Upper lobe of left lung (tissue), 6 donors: ENCODE measurements at regions not wholly inside any gene's neighbourhood (a gene's known extent, or its start where the extent isn't known, plus 50 kb on each side); places are given as distances from the start of the nearest gene placed in this dataset.

Experiments
- ATAC-seq, 2 donors: fragments of 200-7000 bp; cut with Tn5 transposase; one replicate each; pipeline ENCODE4 v1.9.1; 2022; ENCODE audit warnings: mild to moderate bottlenecking in 2 of 2, moderate library complexity in 2 of 2; ENCODE audit not compliant: low FRiP score in 2 of 2
- DNase-seq, 2 donors: peaks; one replicate each; pipeline ENCODE4 v3.0.0-alpha.2; 2019 to 2020
- H3K27ac ChIP-seq, 4 donors: fragments of 200-600 bp; sonication (generic); one replicate each; pipeline ENCODE4 v1.5.1; 2016 to 2019
- H3K27me3 ChIP-seq, 4 donors: fragments of 200-600 bp; sonication (generic); one replicate each; pipeline ENCODE4 v1.5.1; 2017 to 2019
- H3K36me3 ChIP-seq, 4 donors: fragments of 200-600 bp; sonication (generic); one replicate each; pipeline ENCODE4 v1.5.1; 2016 to 2019
- H3K4me1 ChIP-seq, 4 donors: fragments of 200-600 bp; sonication (generic); one replicate each; pipeline ENCODE4 v1.5.1; 2018 to 2019
- H3K4me3 ChIP-seq, 4 donors: fragments of 200-600 bp; sonication (generic); one replicate each; pipeline ENCODE4 v1.5.1; 2017 to 2019; ENCODE audit warnings: mild to moderate bottlenecking in 2 of 4, moderate library complexity in 1 of 4
- H3K9me3 ChIP-seq, 4 donors: fragments of 200-600 bp; sonication (generic); one replicate each; pipeline ENCODE4 v1.5.1; 2018 to 2019
- EP300 ChIP-seq, 4 donors: sonication (generic); formaldehyde crosslinking; IDR thresholded peaks; one replicate each; pipeline ENCODE4 v1.5.1; 2017; ENCODE audit warnings: antibody characterized with exemption in 4 of 4, control low read depth in 2 of 4
- POLR2A ChIP-seq, 4 donors: fragments of 450-650 bp; IDR thresholded peaks; one replicate each; pipeline ENCODE4 v1.5.1; 2016 to 2017; ENCODE audit warnings: antibody characterized with exemption in 4 of 4, mild to moderate bottlenecking in 2 of 4
- POLR2AphosphoS5 ChIP-seq, 2 donors: sonication (generic); formaldehyde crosslinking; IDR thresholded peaks; one replicate each; pipeline ENCODE4 v1.5.1; 2017; ENCODE audit warnings: antibody characterized with exemption in 2 of 2
- WGBS, 2 donors: methylation state at CpG; one replicate each; pipeline ENCODE4 v1.1.5; 2017 to 2018; 5-methylcytosine and 5-hydroxymethylcytosine counted together
- TF ChIP-seq, protein P1 (sequence below), 6 experiments: fragments of 450-650 bp in 4 of 6; fragments of 200-600 bp in 2 of 6; sonication (generic) in 2 of 6; IDR thresholded peaks; one replicate each; pipeline ENCODE4 v1.5.1; 2016 to 2019; ENCODE audit warnings: antibody characterized with exemption in 6 of 6
- donor health status: DM: no; HTN: no; CAD: no; lungs with moderate emphysema.
- donor health status: DM: no; HTN: yes; CAD: no; lungs with severe emphysema.

DNA sequence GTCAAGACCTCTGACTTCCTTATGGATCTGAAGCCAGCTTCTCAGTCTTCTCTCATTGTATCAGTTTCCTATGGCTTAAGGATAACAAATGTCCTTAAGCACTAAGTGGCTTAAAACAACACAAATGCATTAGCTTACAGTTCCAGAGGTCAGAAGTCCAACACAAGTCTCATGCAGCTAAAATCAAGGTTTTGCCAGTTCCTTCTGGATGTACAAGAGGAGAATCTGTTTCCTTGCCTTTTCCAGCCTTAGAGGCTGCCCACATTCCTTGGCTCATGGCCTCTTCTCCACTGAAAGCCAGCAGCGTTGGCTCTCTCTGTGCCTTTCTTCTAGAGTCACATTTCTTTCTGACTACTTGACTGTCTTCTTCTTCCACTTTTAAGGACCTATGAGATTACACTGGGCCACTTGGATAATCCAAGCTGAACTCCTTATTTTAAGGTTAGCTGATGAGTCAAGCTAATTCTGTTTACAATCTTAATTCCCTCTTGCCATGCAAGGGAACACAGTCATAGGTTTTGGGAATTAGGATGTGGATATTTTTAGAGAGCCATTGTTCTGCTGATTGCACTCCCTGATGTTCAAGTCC, 179.0 kb downstream of the BCAS1 start:
- no peaks in the 10 kb centered on the region for H3K36me3 ChIP-seq
- TF ChIP-seq POLR2AphosphoS5 (IDR thresholded peaks at IDR 0.05) (no peak), EP300 (IDR thresholded peaks at IDR 0.05) (peak in 1 of 4 donors; percentile 14)
- no peak overlapping the region for H3K4me3 ChIP-seq
- H3K27me3 ChIP-seq = no peaks in the 10 kb centered on the region
- no peaks in the 10 kb centered on the region for H3K9me3 ChIP-seq
- no peak overlapping the region for H3K27ac ChIP-seq
- no peak for ATAC-seq
- no peaks in the 10 kb centered on the region for H3K4me1 ChIP-seq
- DNase-seq = no peak
- 65 to 80% methylated on average over 1 of the region's 1 CpG for WGBS, 2 donors

DNA sequence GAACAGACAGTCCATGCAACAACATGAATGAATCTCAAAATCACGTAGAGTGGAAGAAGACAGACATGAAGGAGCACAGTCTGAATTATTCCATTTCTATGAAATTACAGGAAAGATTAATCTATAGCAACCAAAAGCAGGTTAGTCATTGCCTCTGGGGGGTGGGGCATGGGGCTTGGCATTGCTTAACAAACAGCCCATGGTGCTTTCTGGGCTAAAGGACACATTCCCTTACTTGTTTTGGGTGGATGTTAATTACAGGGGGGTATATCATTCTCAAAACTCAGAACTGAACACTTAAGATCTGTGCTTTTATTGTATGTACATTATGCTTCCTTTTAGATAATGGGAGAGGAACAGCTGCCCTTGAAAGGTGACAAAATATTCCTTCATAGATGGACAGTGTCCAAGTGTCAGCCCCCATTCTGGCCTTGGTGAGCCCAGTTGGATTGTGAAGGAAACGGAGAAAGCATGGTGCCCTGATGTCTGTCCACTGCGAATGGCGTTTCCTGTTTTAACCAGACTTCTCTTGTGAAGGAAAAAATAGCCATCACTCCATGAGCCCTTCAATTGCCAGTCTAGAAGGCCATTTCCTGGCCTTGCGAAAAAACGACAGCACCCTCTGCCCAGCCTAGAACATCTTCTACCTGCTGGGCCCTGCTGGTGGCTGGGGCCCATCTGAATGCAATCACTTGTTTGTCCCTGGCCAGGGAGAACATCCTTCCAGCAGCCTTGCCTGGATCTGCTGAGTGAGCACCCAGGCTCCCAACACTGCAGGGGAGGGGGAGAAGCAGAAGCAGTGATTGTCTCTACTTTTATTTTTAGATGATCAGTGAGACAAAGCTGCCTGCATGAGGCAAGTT, 179.7 kb downstream of the BCAS1 start:
- no peak overlapping the region for H3K27ac ChIP-seq
- ATAC-seq (no peak), DNase-seq (no peak)
- TF ChIP-seq POLR2A (IDR thresholded peaks at IDR 0.05) = no peak
- TF ChIP-seq EP300 (IDR thresholded peaks at IDR 0.05) = no peak
- TF ChIP-seq, protein P1, sequence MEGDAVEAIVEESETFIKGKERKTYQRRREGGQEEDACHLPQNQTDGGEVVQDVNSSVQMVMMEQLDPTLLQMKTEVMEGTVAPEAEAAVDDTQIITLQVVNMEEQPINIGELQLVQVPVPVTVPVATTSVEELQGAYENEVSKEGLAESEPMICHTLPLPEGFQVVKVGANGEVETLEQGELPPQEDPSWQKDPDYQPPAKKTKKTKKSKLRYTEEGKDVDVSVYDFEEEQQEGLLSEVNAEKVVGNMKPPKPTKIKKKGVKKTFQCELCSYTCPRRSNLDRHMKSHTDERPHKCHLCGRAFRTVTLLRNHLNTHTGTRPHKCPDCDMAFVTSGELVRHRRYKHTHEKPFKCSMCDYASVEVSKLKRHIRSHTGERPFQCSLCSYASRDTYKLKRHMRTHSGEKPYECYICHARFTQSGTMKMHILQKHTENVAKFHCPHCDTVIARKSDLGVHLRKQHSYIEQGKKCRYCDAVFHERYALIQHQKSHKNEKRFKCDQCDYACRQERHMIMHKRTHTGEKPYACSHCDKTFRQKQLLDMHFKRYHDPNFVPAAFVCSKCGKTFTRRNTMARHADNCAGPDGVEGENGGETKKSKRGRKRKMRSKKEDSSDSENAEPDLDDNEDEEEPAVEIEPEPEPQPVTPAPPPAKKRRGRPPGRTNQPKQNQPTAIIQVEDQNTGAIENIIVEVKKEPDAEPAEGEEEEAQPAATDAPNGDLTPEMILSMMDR (IDR thresholded peaks at IDR 0.05) = no peak
- TF ChIP-seq POLR2AphosphoS5 (IDR thresholded peaks at IDR 0.05) = no peak
- no peak overlapping the region for H3K4me3 ChIP-seq
- H3K9me3 ChIP-seq = no peaks in the 10 kb centered on the region
- H3K4me1 ChIP-seq = no peaks in the 10 kb centered on the region
- WGBS, 2 donors = 54 to 82% methylated on average over 5 to 6 of the region's 6 CpGs
- H3K27me3 ChIP-seq = no peaks in the 10 kb centered on the region
- no peaks in the 10 kb centered on the region for H3K36me3 ChIP-seq

DNA sequence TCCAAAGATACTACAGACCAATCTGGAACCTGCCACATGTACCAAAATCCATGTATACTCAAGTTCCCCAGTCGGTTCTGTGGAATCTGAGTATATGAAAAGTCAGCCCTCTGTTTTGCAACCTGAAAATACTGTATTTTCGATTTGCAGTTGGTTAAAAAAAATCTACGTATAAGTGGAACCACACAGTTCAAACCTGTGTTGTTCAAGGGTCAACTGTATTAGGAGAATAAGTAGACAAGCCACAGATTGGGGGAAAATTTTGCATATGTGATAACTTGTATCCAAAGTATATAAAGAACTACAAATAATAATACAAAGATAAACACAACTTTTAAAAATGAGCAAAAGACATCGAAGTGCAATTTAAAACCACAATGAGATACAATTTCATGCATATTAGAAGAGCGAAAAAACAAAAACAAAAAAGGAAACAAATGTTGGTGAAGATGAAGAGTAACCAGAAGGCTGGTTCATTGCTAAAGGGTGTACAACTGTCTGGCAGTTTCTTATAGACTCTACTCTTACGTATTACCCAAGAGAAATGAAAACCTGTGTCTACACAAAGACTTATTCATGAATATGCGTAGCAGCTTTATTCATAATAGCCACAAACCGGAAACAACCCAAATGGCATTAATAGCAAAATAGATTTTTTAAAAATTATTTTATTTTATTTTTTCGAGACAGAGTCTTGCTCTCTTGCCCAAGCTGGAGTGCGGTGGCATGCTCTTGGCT, 180.8 kb downstream of the BCAS1 start:
- Histone ChIP-seq H3K4me3 (no peak overlapping the region), H3K36me3 (no peaks in the 10 kb centered on the region), H3K4me1 (no peaks in the 10 kb centered on the region), H3K27ac (no peak overlapping the region), H3K9me3 (no peaks in the 10 kb centered on the region), H3K27me3 (no peaks in the 10 kb centered on the region)
- ATAC-seq = no peak
- no peak for DNase-seq
- no peak for TF ChIP-seq POLR2AphosphoS5 (IDR thresholded peaks at IDR 0.05)
- TF ChIP-seq EP300 (IDR thresholded peaks at IDR 0.05) = no peak
- TF ChIP-seq, protein P1 (IDR thresholded peaks at IDR 0.05) = no peak
- TF ChIP-seq POLR2A (IDR thresholded peaks at IDR 0.05) = no peak
- WGBS, 2 donors = 93 to 96% methylated on average over 10 of the region's 10 CpGs

DNA sequence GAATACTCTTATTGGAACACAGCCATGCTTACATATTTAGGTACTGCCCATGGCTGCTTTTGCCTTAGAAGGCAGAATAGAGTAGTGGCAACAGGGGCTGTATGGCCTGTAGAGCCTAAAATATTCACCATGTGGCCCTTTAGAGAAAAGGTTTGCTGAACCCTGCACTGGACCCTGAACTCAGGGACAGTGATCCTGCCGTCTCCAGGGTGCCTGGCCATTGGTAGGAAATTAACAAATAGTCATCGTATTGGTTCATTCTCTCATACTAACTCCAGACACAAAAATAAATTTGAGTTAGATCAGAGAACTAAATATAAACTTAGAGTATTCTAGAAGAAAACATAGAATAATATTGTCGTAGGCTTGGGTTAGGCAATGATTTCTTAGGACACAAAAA, 181.4 kb downstream of the BCAS1 start:
- Histone ChIP-seq H3K27ac (no peak overlapping the region), H3K4me1 (no peaks in the 10 kb centered on the region), H3K27me3 (no peaks in the 10 kb centered on the region), H3K36me3 (no peaks in the 10 kb centered on the region), H3K4me3 (no peak overlapping the region), H3K9me3 (no peaks in the 10 kb centered on the region)
- TF ChIP-seq, protein P1 (IDR thresholded peaks at IDR 0.05) = no peak
- TF ChIP-seq POLR2AphosphoS5 (IDR thresholded peaks at IDR 0.05) (no peak), EP300 (IDR thresholded peaks at IDR 0.05) (no peak), POLR2A (IDR thresholded peaks at IDR 0.05) (no peak)
- WGBS, 2 donors = 88 to 89% methylated on average over 3 of the region's 3 CpGs
- DNase-seq (no peak), ATAC-seq (no peak)

DNA sequence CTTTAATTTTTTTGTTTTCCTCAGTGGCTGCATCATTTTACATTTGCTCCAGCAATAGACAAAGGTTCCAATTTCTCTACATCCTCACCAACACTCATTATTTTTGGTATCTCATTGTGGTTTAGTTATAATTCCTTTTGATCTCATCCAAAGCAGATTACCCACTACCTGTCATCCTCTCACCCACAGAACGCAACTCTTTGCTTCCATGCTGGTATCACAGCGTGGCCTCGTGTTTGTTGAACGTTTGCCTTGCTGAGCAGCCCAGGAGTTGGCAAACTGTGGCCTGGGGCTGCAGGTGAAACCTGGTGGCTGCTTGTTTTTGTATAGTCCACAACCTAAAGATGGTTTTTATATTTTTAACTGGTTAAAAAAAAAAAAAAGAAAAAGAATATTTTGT, 181.9 kb downstream of the BCAS1 start:
- H3K9me3 ChIP-seq = no peaks in the 10 kb centered on the region
- TF ChIP-seq, protein P1 (IDR thresholded peaks at IDR 0.05) = no peak
- no peaks in the 10 kb centered on the region for H3K36me3 ChIP-seq
- no peak for DNase-seq
- ATAC-seq = no peak
- no peaks in the 10 kb centered on the region for H3K27me3 ChIP-seq
- 63 to 77% methylated on average over 4 of the region's 4 CpGs for WGBS, 2 donors
- no peak overlapping the region for H3K27ac ChIP-seq
- H3K4me3 ChIP-seq = no peak overlapping the region
- H3K4me1 ChIP-seq = no peaks in the 10 kb centered on the region
